OCI-LY3 (cell line): ENCODE measurements at regions not wholly inside any gene's neighbourhood (a gene's known extent, or its start where the extent isn't known, plus 50 kb on each side); places are given as distances from the start of the nearest gene placed in this dataset.

Experiments used
- H2AFZ ChIP-seq: fragments of 200-600, 300-600 bp; shearing (Covaris generic); 2 replicates; pipeline ENCODE4 v1.6.0; 2014; ENCODE audit warnings: antibody characterized with exemption, low read depth, low read length
- H3K27ac ChIP-seq: fragments of 200-600, 300-600 bp; sonication (generic); 2 replicates; pipeline ENCODE4 v1.5.1; 2014; ENCODE audit warnings: mild to moderate bottlenecking, low read length, moderate library complexity, mixed read lengths
- H3K27me3 ChIP-seq: fragments of 200-600, 300-600 bp; sonication (generic); 2 replicates; pipeline ENCODE4 v1.6.1; 2014; ENCODE audit warnings: low read depth, low read length, mixed read lengths
- H3K36me3 ChIP-seq: fragments of 200-600, 300-600 bp; sonication (generic); replicated peaks from 2 replicates; pipeline ENCODE3; 2014; ENCODE audit warnings: low read depth, low read length, mixed read lengths
- H3K4me1 ChIP-seq: fragments of 300-600, 200-600 bp; sonication (generic); 2 replicates; pipeline ENCODE4 v1.6.1; 2014; ENCODE audit warnings: low read length, mixed read lengths
- H3K4me2 ChIP-seq: fragments of 200-600, 300-600 bp; sonication (generic); 2 replicates; pipeline ENCODE4 v1.6.1; 2014; ENCODE audit warnings: low read length, mixed read lengths
- H3K4me3 ChIP-seq: fragments of 300-600, 200-600 bp; sonication (generic); 2 replicates; pipeline ENCODE4 v1.5.1; 2014; ENCODE audit warnings: antibody characterized with exemption, mild to moderate bottlenecking, low read length, moderate library complexity
- H3K79me2 ChIP-seq: fragments of 300-600, 200-600 bp; shearing (Covaris generic); 2 replicates; pipeline ENCODE4 v1.6.1; 2014; ENCODE audit warnings: mild to moderate bottlenecking, low read length, mixed read lengths
- H3K9ac ChIP-seq: fragments of 300-600, 200-600 bp; shearing (Covaris generic); 2 replicates; pipeline ENCODE4 v1.6.0; 2014; ENCODE audit warnings: mild to moderate bottlenecking, low read length, moderate library complexity
- H3K9me3 ChIP-seq: fragments of 200-600, 300-600 bp; shearing (Covaris generic); 2 replicates; pipeline ENCODE4 v1.6.1; 2014; ENCODE audit warnings: low read length, mixed read lengths; ENCODE audit not compliant: insufficient read depth
- H4K20me1 ChIP-seq: fragments of 200-600, 300-600 bp; sonication (generic); 2 replicates; pipeline ENCODE4 v1.6.1; 2016; ENCODE audit warnings: low read length, mixed read lengths; ENCODE audit not compliant: insufficient read depth
- CTCF ChIP-seq: fragments of 200-600, 300-600 bp; sonication (generic); IDR thresholded peaks from 2 replicates; pipeline ENCODE4 v1.5.1; 2014; ENCODE audit warnings: antibody characterized with exemption, low read length, low read depth
- EZH2phosphoT487 ChIP-seq: fragments of 200-600 bp; shearing (Covaris generic); IDR thresholded peaks from 2 replicates; pipeline ENCODE4 v1.6.1; 2018; ENCODE audit warnings: antibody characterized with exemption, mixed run types, low read depth

- Histone ChIP-seq H3K9me3 (no peaks in the 10 kb centered on the region), H3K27ac (no peak overlapping the region), H4K20me1 (no peaks in the 10 kb centered on the region), H2AFZ (no peak overlapping the region), H3K4me1 (no peaks in the 10 kb centered on the region), H3K79me2 (no peaks in the 10 kb centered on the region), H3K36me3 (no peaks in the 10 kb centered on the region), H3K4me2 (no peak overlapping the region), H3K9ac (no peak overlapping the region), H3K27me3 (no peaks in the 10 kb centered on the region), H3K4me3 (no peak overlapping the region)
- no peak for TF ChIP-seq EZH2phosphoT487
- TF ChIP-seq CTCF: no peak
Measured at GRCh38 chr2:123915380-123915779, 109.7 kb upstream of the CNTNAP5 start.

GRCh38 chr2:123916051-123916450 is 109.0 kb upstream of the CNTNAP5 start:
- TF ChIP-seq CTCF: no peak
- no peak for TF ChIP-seq EZH2phosphoT487
- H3K9ac ChIP-seq: no peak overlapping the region

GRCh38 chr2:123916531-123916930 is 108.6 kb upstream of the CNTNAP5 start:
- TF ChIP-seq CTCF (no peak), EZH2phosphoT487 (no peak)
- Histone ChIP-seq H4K20me1 (no peaks in the 10 kb centered on the region), H2AFZ (no peak overlapping the region), H3K4me1 (no peaks in the 10 kb centered on the region), H3K27ac (no peak overlapping the region), H3K9ac (no peak overlapping the region), H3K36me3 (no peaks in the 10 kb centered on the region), H3K27me3 (no peaks in the 10 kb centered on the region), H3K4me3 (no peak overlapping the region), H3K4me2 (no peak overlapping the region), H3K79me2 (no peaks in the 10 kb centered on the region), H3K9me3 (no peaks in the 10 kb centered on the region)

More at GRCh38 chr2:123916051-123916450, 109.0 kb upstream of the CNTNAP5 start:
- Histone ChIP-seq H3K27ac (no peak overlapping the region), H3K4me3 (no peak overlapping the region), H3K36me3 (no peaks in the 10 kb centered on the region), H3K4me1 (no peaks in the 10 kb centered on the region), H2AFZ (no peak overlapping the region), H3K4me2 (no peak overlapping the region), H3K9me3 (no peaks in the 10 kb centered on the region), H4K20me1 (no peaks in the 10 kb centered on the region), H3K79me2 (no peaks in the 10 kb centered on the region), H3K27me3 (no peaks in the 10 kb centered on the region)

- no peaks in the 10 kb centered on the region for H3K4me1 ChIP-seq
- no peak overlapping the region for H3K27ac ChIP-seq
- TF ChIP-seq CTCF (no peak), EZH2phosphoT487 (no peak)
Measured at GRCh38 chr2:123917241-123917640, 107.8 kb upstream of the CNTNAP5 start.

More at GRCh38 chr2:123917241-123917640, 107.8 kb upstream of the CNTNAP5 start:
- H3K79me2 ChIP-seq: no peaks in the 10 kb centered on the region
- H3K4me3 ChIP-seq: no peak overlapping the region
- H3K9ac ChIP-seq: no peak overlapping the region
- H3K4me2 ChIP-seq: no peak overlapping the region
- no peaks in the 10 kb centered on the region for H3K9me3 ChIP-seq
- no peak overlapping the region for H2AFZ ChIP-seq
- H3K36me3 ChIP-seq: no peaks in the 10 kb centered on the region
- H4K20me1 ChIP-seq: no peaks in the 10 kb centered on the region
- no peaks in the 10 kb centered on the region for H3K27me3 ChIP-seq
